ENCODE measurements at regions not wholly inside any gene's neighbourhood (a gene's known extent, or its start where the extent isn't known, plus 50 kb on each side); places are given as distances from the start of the nearest gene placed in this dataset.

DNA sequence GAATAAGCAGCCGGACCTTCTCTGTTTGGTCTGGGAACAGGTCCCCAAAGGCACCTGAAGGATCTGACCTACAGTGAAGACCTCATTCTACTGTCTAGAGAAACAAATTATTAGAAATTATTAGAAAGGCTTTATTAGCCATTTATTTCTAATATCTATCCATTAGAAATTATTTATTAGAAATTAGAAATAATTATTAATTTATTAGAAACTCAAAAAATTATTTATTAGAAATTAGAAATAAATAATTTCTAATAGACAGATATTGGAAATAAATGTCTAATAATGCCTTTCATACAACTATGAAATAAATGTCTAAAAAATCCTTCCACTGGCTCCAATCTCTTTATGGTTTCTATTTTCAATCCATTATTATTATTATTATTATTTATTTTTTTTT lies 285.7 kb upstream of the ERCC4 start:
- no peak for TF ChIP-seq EZH2 (IDR thresholded peaks at IDR 0.05; ENCODE audit: borderline replicate concordance, low read length)
- TF ChIP-seq, protein P1, sequence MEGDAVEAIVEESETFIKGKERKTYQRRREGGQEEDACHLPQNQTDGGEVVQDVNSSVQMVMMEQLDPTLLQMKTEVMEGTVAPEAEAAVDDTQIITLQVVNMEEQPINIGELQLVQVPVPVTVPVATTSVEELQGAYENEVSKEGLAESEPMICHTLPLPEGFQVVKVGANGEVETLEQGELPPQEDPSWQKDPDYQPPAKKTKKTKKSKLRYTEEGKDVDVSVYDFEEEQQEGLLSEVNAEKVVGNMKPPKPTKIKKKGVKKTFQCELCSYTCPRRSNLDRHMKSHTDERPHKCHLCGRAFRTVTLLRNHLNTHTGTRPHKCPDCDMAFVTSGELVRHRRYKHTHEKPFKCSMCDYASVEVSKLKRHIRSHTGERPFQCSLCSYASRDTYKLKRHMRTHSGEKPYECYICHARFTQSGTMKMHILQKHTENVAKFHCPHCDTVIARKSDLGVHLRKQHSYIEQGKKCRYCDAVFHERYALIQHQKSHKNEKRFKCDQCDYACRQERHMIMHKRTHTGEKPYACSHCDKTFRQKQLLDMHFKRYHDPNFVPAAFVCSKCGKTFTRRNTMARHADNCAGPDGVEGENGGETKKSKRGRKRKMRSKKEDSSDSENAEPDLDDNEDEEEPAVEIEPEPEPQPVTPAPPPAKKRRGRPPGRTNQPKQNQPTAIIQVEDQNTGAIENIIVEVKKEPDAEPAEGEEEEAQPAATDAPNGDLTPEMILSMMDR (IDR thresholded peaks at IDR 0.05; ENCODE audit: low read length) = no peak
- H3F3A ChIP-seq (ENCODE audit: insufficient read depth, low read length) = no peaks in the 10 kb centered on the region
- H3K9ac ChIP-seq (ENCODE audit: low read length) = no peak overlapping the region

GRCh38 chr16:13634959-13635358 lies 285.0 kb upstream of the ERCC4 start:
- H3K4me2 ChIP-seq (ENCODE audit: low read length) = no peak overlapping the region
- H3K4me1 ChIP-seq (ENCODE audit: insufficient read depth, low read length, severe bottlenecking) = no peaks in the 10 kb centered on the region
- H3K36me3 ChIP-seq (ENCODE audit: insufficient read depth, low read length) = no peaks in the 10 kb centered on the region
- no peak for TF ChIP-seq EZH2 (IDR thresholded peaks at IDR 0.05; ENCODE audit: borderline replicate concordance, low read length)
- TF ChIP-seq, protein P1 (IDR thresholded peaks at IDR 0.05; ENCODE audit: low read length) = no peak
- H2AFZ ChIP-seq (ENCODE audit: low read length) = no peak overlapping the region
- H3K9me2 ChIP-seq (ENCODE audit: low read depth, low read length) = no peaks in the 10 kb centered on the region
- H3K9ac ChIP-seq (ENCODE audit: low read length) = no peak overlapping the region
- H3K79me2 ChIP-seq (ENCODE audit: insufficient read depth, low read length) = no peaks in the 10 kb centered on the region
- H3K27me3 ChIP-seq (ENCODE audit: insufficient read depth, low read length) = no peaks in the 10 kb centered on the region
- H3K9me3 ChIP-seq (ENCODE audit: low read length) = no peaks in the 10 kb centered on the region
- H4K20me1 ChIP-seq (ENCODE audit: insufficient read depth, low read length) = no peaks in the 10 kb centered on the region
- H3K27ac ChIP-seq (ENCODE audit: low read depth, low read length, poor library complexity, severe bottlenecking) = no peak overlapping the region
- H3F3A ChIP-seq (ENCODE audit: insufficient read depth, low read length) = no peaks in the 10 kb centered on the region
- H3K4me3 ChIP-seq (ENCODE audit: low read depth, low read length, poor library complexity, severe bottlenecking) = no peak overlapping the region

More for the DNA sequence above, 285.7 kb upstream of the ERCC4 start:
- no peak overlapping the region for H3K4me3 ChIP-seq (ENCODE audit: low read depth, low read length, poor library complexity, severe bottlenecking)
- H3K36me3 ChIP-seq (ENCODE audit: insufficient read depth, low read length) = no peaks in the 10 kb centered on the region
- H3K27me3 ChIP-seq (ENCODE audit: insufficient read depth, low read length) = no peaks in the 10 kb centered on the region
- H3K9me2 ChIP-seq (ENCODE audit: low read depth, low read length) = no peaks in the 10 kb centered on the region
- no peaks in the 10 kb centered on the region for H4K20me1 ChIP-seq (ENCODE audit: insufficient read depth, low read length)
- no peak overlapping the region for H3K4me2 ChIP-seq (ENCODE audit: low read length)
- H3K9me3 ChIP-seq (ENCODE audit: low read length) = no peaks in the 10 kb centered on the region
- no peak overlapping the region for H3K27ac ChIP-seq (ENCODE audit: low read depth, low read length, poor library complexity, severe bottlenecking)
- no peak overlapping the region for H2AFZ ChIP-seq (ENCODE audit: low read length)
- H3K79me2 ChIP-seq (ENCODE audit: insufficient read depth, low read length) = no peaks in the 10 kb centered on the region
- no peaks in the 10 kb centered on the region for H3K4me1 ChIP-seq (ENCODE audit: insufficient read depth, low read length, severe bottlenecking)

DNA sequence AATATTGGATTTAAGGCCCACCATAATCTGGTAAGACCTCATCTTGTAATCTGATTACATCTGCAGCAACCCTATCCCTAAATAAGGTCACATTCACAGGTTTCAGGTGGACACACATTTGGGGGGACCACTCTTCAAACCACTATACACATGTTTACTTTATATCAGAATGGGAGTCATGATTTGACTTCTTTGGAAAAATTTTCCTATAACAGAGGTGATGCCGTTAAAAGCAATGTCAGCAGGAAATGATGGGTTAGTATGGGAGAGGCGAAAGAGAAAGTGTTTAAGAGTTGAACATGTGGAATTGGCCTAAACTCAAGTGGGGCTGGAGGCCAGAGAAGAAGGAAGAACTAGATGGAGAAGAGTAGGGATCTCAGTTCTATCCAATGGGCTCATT lies 281.7 kb upstream of the ERCC4 start:
- no peaks in the 10 kb centered on the region for H3K9me2 ChIP-seq (ENCODE audit: low read depth, low read length)
- H3K36me3 ChIP-seq (ENCODE audit: insufficient read depth, low read length) = no peaks in the 10 kb centered on the region
- no peak overlapping the region for H2AFZ ChIP-seq (ENCODE audit: low read length)
- TF ChIP-seq, protein P1 (IDR thresholded peaks at IDR 0.05; ENCODE audit: low read length) = no peak
- no peak for TF ChIP-seq EZH2 (IDR thresholded peaks at IDR 0.05; ENCODE audit: borderline replicate concordance, low read length)
- H3K9me3 ChIP-seq (ENCODE audit: low read length) = no peaks in the 10 kb centered on the region
- no peak overlapping the region for H3K9ac ChIP-seq (ENCODE audit: low read length)
- no peaks in the 10 kb centered on the region for H3F3A ChIP-seq (ENCODE audit: insufficient read depth, low read length)
- no peaks in the 10 kb centered on the region for H3K4me1 ChIP-seq (ENCODE audit: insufficient read depth, low read length, severe bottlenecking)
- no peaks in the 10 kb centered on the region for H4K20me1 ChIP-seq (ENCODE audit: insufficient read depth, low read length)
- H3K4me3 ChIP-seq (ENCODE audit: low read depth, low read length, poor library complexity, severe bottlenecking) = no peak overlapping the region
- no peaks in the 10 kb centered on the region for H3K27me3 ChIP-seq (ENCODE audit: insufficient read depth, low read length)
- no peaks in the 10 kb centered on the region for H3K79me2 ChIP-seq (ENCODE audit: insufficient read depth, low read length)
- H3K27ac ChIP-seq (ENCODE audit: low read depth, low read length, poor library complexity, severe bottlenecking) = no peak overlapping the region
- H3K4me2 ChIP-seq (ENCODE audit: low read length) = no peak overlapping the region
